Subcutaneous abdominal adipose tissue (tissue), 5 donors: ENCODE measurements at regions not wholly inside any gene's neighbourhood (a gene's known extent, or its start where the extent isn't known, plus 50 kb on each side); places are given as distances from the start of the nearest gene placed in this dataset.

Experiments
- H3K27ac ChIP-seq: one replicate; pipeline ENCODE4 v1.7.0; 2013; ENCODE audit warnings: low read depth, mild to moderate bottlenecking, inconsistent platforms, low read length, moderate library complexity
- H3K27me3 ChIP-seq, 5 donors: one replicate each; pipeline ENCODE4 v1.7.0; 2013; ENCODE audit warnings: low read length in 5 of 5, inconsistent platforms in 1 of 5; ENCODE audit not compliant: control insufficient read depth in 5 of 5, insufficient read depth in 4 of 5
- H3K36me3 ChIP-seq, 5 donors: one replicate each; pipeline ENCODE4 v1.7.0; 2013; ENCODE audit warnings: low read length in 5 of 5; ENCODE audit not compliant: control insufficient read depth in 5 of 5, insufficient read depth in 5 of 5
- H3K4me1 ChIP-seq, 5 donors: one replicate each; pipeline ENCODE4 v1.7.0; 2013; ENCODE audit warnings: low read length in 5 of 5, mild to moderate bottlenecking in 3 of 5, moderate library complexity in 1 of 5; ENCODE audit not compliant: control insufficient read depth in 5 of 5, insufficient read depth in 5 of 5
- H3K4me3 ChIP-seq, 5 donors: one replicate each; pipeline ENCODE4 v1.7.0; 2013; ENCODE audit warnings: low read length in 5 of 5, low read depth in 1 of 5
- H3K9ac ChIP-seq, 5 donors: one replicate each; pipeline ENCODE4 v1.7.0; 2013; ENCODE audit warnings: low read length in 5 of 5, mild to moderate bottlenecking in 4 of 5, moderate library complexity in 3 of 5
- H3K9me3 ChIP-seq, 5 donors: one replicate each; pipeline ENCODE4 v1.7.0; 2013; ENCODE audit warnings: low read length in 5 of 5; ENCODE audit not compliant: control insufficient read depth in 5 of 5
- donor health status: healthy.
- donor health status: healthy.
- donor health status: healthy.
- donor health status: healthy.
- donor health status: healthy.

DNA sequence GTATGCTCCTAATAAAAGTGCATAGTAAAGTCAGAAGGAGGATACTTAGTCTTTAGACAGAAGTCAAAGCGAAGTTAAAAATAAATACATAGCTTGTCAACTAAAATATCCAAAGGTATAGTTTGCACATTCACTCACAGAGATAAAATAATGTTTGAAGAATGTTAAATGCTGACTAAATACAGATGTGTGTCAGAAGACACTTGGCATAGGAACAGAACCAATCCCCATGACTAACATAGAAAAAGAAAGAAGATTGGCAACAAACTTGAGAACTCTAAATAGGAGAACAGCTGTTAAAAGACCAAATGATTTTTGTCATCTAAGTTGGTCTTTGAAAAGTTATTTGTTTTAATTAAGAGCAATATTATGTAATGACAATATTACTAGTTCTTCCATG is 1172.1 kb upstream of the RAG2 start:
- Histone ChIP-seq H3K36me3 (no peaks in the 10 kb centered on the region), H3K9me3 (no peaks in the 10 kb centered on the region), H3K9ac (no peak overlapping the region), H3K27ac (no peak overlapping the region), H3K4me3 (no peak overlapping the region), H3K27me3 (no peaks in the 10 kb centered on the region), H3K4me1 (no peaks in the 10 kb centered on the region)

DNA sequence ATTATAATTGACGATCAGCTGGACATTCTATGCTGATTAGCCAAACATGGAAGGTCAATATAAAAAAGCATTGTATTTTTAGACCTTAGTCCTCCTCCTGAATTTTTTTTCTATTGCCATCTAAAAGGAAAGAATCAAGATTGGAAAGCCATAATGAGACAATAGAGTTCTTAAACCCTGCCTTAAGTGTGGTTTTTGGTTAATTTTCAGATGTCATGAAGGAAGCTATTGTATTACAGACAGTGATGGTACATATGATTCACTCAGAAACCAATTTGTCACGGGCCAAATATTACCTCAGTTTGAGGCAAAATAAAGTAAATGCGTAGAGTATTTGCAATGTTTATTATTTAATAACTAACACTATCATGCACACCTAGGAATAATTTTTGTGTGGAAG is 1164.0 kb upstream of the RAG2 start:
- Histone ChIP-seq H3K27ac (no peak overlapping the region), H3K9ac (no peak overlapping the region), H3K36me3 (no peaks in the 10 kb centered on the region), H3K27me3 (no peaks in the 10 kb centered on the region), H3K4me3 (no peak overlapping the region), H3K9me3 (peaks cover 0 to 5% (median 4%) of the 10 kb centered on the region in 5 donors), H3K4me1 (no peaks in the 10 kb centered on the region)

DNA sequence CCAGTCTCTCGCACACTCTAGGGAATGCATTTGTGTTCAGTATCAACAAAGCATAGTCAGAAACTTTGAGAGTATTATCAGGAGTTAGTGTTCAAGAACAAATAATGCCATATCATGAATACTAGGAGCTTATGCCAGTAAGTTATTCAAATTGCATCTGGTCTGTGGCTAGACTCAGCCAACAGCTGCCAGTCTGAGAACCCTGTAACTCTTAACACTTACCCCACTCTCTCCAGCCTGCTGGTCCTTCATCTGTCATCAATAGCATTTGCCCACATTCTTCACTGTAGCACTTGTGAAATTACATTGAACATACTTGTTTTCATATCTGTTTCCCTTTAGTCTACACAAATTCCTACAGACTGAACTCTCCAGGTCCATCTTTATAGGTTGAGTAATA is 1157.5 kb upstream of the RAG2 start:
- Histone ChIP-seq H3K4me3 (no peak overlapping the region), H3K9me3 (no peaks in the 10 kb centered on the region), H3K27ac (no peak overlapping the region), H3K27me3 (no peaks in the 10 kb centered on the region), H3K9ac (no peak overlapping the region), H3K4me1 (peaks cover 0 to 5% (median 0%) of the 10 kb centered on the region in 5 donors), H3K36me3 (no peaks in the 10 kb centered on the region)

DNA sequence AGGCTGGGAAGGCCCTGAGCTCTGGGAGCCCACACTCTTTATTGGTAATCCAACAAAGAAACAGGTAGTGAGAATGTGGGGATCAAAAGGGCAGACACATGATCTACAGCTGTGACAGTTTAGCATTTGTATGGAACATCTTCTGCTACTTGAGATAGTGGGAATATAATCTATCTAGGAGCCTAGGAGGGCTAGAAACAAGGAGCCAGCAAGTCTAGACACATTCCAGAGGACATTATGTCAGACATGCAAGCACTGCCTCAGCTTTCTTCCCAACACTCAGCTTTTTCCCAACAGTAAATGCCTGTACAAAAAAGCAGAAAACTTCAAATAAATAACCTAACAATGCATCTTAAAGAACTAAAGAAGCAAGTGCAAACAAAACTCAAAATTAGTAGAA is 1150.6 kb upstream of the RAG2 start:
- H3K4me3 ChIP-seq, result no peak overlapping the region
- H3K27ac ChIP-seq, result no peak overlapping the region
- H3K9ac ChIP-seq, result no peak overlapping the region
- H3K36me3 ChIP-seq, result no peaks in the 10 kb centered on the region
- H3K9me3 ChIP-seq, result peaks cover 0 to 2% (median 0%) of the 10 kb centered on the region in 5 donors
- peaks cover 0 to 2% (median 0%) of the 10 kb centered on the region in 5 donors for H3K4me1 ChIP-seq
- H3K27me3 ChIP-seq, result no peaks in the 10 kb centered on the region

DNA sequence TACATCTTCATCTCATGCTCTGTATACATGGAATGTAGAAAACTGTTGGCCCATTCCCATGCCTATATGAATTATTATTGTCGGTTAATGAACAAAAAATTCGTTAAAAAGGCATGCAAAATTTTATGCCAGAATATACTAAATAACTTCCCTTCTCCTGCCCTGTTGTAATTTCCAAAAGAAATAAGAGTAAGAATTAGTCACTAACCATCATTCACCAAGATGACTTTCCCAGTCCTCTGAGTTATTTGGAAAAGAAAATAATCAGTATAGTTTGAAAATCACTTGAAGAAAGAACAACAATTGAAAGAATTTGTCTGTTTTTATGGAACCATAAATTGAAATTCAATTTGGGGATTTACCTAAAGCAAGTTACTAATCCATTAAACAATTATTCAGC is 1149.1 kb upstream of the RAG2 start:
- Histone ChIP-seq H3K4me3 (no peak overlapping the region), H3K9ac (no peak overlapping the region), H3K27me3 (no peaks in the 10 kb centered on the region), H3K27ac (no peak overlapping the region), H3K36me3 (no peaks in the 10 kb centered on the region), H3K4me1 (no peaks in the 10 kb centered on the region), H3K9me3 (peaks cover 0 to 2% (median 0%) of the 10 kb centered on the region in 5 donors)

DNA sequence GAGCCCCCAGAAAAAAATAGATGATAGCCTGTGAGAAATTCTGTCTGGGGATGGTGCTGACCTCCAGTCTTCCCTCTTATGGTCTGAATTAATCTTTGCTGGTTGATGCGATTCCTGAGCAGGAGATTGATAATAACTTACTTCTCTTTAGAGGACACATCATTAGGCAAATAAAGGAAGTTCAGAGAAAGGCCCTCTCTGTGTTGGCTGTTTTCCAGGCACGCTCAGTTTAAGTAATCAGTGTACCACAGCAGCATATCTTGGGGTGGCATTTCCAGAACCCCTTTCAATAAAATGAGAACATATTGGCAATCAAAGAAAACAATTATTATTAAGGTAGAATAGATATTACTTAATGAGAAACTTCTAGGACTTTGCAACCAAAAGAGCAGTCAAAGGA is 1129.3 kb upstream of the RAG2 start:
- no peak overlapping the region for H3K27ac ChIP-seq
- no peaks in the 10 kb centered on the region for H3K4me1 ChIP-seq
- H3K4me3 ChIP-seq, result no peak overlapping the region
- no peak overlapping the region for H3K9ac ChIP-seq
- no peaks in the 10 kb centered on the region for H3K36me3 ChIP-seq
- H3K9me3 ChIP-seq, result no peaks in the 10 kb centered on the region
- H3K27me3 ChIP-seq, result no peaks in the 10 kb centered on the region

DNA sequence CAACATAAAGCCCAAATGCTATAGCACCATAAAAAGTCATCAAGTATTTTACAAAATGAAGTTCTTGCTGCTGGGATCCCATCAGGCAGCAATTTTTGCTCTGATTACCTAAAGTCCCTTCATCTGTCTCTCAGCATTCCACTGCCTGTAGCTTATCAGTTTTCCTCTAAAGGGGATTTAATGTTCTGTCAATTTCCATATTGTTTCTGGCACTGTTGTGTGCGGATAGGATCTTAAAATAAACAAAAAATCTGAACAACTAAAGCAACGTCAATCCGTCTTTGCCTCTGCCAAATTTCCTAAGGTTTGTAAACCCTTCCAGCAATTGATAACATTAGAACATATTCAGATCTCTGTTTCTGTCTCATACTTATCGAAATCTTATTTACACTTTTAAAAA is 1126.3 kb upstream of the RAG2 start:
- no peak overlapping the region for H3K27ac ChIP-seq
- H3K9ac ChIP-seq, result no peak overlapping the region
- H3K27me3 ChIP-seq, result no peaks in the 10 kb centered on the region
- H3K9me3 ChIP-seq, result no peaks in the 10 kb centered on the region
- no peak overlapping the region for H3K4me3 ChIP-seq
- no peaks in the 10 kb centered on the region for H3K4me1 ChIP-seq
- H3K36me3 ChIP-seq, result no peaks in the 10 kb centered on the region

DNA sequence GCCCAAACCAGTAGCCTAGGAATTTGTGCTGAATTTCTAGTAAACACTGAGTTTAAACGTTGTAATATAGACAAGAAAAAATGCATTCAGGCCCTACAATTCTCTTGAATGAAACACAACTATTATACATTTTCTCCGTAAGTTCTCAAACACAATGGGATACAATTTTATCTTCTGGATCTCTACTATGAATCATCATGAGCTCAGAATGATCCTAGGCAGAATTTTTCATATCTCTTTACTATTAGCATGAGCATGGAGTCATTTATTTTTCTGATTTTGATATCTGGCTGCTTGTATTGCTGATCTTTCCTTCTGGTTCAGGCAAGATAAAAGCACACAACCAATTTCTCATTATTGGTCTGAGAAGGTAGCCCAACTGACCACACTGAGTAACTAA is 1123.4 kb upstream of the RAG2 start:
- Histone ChIP-seq H3K9ac (no peak overlapping the region), H3K36me3 (no peaks in the 10 kb centered on the region), H3K27ac (no peak overlapping the region), H3K4me1 (no peaks in the 10 kb centered on the region), H3K27me3 (no peaks in the 10 kb centered on the region), H3K4me3 (no peak overlapping the region), H3K9me3 (no peaks in the 10 kb centered on the region)

DNA sequence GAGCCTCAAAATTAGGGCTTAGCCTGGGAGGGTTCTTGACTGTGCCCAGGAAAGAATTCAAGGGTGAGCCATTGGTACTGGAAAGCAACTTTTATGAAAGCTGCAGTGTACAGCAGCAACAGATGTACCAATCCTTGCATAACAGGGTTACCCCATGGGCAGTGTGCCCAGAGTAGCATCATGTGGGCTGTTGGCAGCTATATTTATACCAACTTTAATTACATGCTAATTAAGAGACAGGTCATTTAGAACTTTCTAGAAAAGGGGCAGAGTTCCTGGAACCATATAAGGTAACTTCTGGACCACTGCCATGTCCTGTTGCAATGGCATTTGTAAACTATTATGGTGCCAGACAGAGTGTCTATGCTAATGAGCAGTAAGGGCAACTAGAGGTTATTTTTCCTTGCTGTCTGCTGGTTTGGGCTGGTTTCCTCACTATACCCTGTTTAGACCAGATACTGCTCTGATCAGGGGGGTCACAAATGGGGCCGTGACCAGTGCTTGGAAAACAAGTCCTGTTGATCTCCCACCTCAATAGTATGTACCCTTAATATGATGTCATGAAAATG is 1120.5 kb upstream of the RAG2 start:
- H3K4me3 ChIP-seq, result no peak overlapping the region
- H3K36me3 ChIP-seq, result no peaks in the 10 kb centered on the region
- no peaks in the 10 kb centered on the region for H3K9me3 ChIP-seq
- no peak overlapping the region for H3K9ac ChIP-seq
- no peak overlapping the region for H3K27ac ChIP-seq
- no peaks in the 10 kb centered on the region for H3K4me1 ChIP-seq
- H3K27me3 ChIP-seq, result no peaks in the 10 kb centered on the region

DNA sequence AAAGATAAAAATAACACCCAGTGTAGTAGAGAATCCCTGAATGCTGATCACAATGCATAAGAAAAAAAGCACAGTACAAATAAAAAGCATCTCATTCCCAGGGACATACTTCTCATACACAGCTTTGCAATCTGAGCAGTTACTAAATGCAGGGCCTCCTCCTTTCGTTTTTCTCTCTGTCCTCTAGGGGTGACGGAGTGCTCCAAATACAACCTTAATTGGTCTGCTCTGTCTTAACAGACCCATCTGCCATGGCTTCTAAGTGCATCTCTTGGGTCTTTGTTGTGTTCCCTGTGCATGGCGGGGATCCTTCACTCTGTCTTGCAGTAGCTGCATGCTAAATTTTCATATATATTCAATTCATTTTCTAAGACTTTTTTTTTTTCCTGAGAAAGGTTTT is 1114.2 kb upstream of the RAG2 start:
- H3K9ac ChIP-seq, result no peak overlapping the region
- no peaks in the 10 kb centered on the region for H3K4me1 ChIP-seq
- no peaks in the 10 kb centered on the region for H3K36me3 ChIP-seq

DNA sequence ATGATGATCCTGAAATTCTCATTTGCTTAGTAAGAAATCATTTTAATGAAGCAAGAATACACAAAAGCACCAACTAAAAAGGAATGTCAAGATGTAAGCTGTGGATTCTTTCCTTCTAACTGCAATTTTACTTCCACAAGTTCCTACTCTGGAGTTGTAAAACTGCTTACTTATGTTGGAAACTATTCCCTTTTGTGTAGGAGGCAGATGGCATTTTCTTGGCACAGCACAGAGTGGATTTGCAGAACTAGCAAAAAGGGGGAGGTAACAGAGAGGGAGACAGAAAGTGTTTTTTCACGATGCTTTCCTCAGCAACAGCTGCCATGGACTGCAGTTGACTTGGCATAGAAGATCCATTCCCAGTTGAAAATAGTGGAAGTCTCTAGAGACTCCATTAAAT is 1112.0 kb upstream of the RAG2 start:
- Histone ChIP-seq H3K9me3 (no peaks in the 10 kb centered on the region), H3K27me3 (no peaks in the 10 kb centered on the region), H3K27ac (no peak overlapping the region), H3K4me1 (no peaks in the 10 kb centered on the region), H3K4me3 (no peak overlapping the region), H3K9ac (no peak overlapping the region), H3K36me3 (no peaks in the 10 kb centered on the region)

More for the DNA sequence above, 1114.2 kb upstream of the RAG2 start:
- Histone ChIP-seq H3K4me3 (no peak overlapping the region), H3K9me3 (no peaks in the 10 kb centered on the region), H3K27me3 (no peaks in the 10 kb centered on the region), H3K27ac (no peak overlapping the region)
